ENCODE measurements at regions not wholly inside any gene's neighbourhood (a gene's known extent, or its start where the extent isn't known, plus 50 kb on each side); places are given as distances from the start of the nearest gene placed in this dataset.
"Not testable (repeated sequence)": the region's sequence is repeated elsewhere in the genome, so short reads cannot be mapped to it uniquely, and the experiment has no call there.

DNA sequence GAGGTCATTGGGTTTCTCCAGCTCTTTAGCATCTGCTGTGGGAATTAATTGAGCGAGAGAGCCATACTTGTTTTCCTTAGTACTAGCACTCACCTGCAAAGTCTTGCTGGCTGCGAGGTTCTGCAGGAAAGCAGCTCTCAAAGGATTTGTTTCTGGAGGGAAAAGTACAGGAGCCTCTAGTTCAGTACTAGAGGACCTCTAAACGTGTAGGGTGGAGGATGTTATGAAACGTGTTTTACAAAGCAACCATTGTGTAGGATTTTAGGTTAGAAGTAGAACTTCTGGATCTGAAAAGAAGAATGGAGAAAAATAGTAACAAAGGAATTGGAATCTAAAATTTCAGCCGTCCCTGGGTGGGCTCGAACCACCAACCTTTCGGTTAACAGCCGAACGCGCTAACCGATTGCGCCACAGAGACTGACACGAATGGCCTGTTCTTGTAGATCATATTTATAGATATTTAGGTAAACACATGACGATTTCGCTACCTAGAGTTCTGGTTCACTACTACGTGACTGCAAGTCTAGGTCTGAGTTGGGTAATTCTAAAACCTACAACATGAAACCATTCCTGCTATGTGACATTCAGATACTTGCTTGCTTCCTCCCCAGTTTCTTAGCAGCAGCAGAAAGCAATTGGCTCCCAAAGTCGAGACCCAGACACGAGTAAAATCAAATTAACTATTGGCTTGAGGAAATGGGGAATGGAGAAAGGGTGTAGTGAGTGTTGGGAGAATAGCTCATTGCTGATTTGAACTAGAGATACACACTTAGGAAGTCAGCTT lies 60.2 kb upstream of the CFAP126 start:
- Mint-ChIP-seq H3K9me3 (no peaks in the 10 kb centered on the region), H3K4me3 (peak overlapping the region; percentile 18), H3K36me3 (ENCODE audit: low read depth) (peaks cover 2% of the 10 kb centered on the region), H3K27ac (no peak overlapping the region), H3K27me3 (peaks cover 48% of the 10 kb centered on the region), H3K4me1 (peaks cover 16% of the 10 kb centered on the region)
- CTCF ChIA-PET, result interaction anchor here (1.7 to 6.6 kb wide), 3 partner anchors 11 to 28 kb away, joined by 4 to 45 read pairs (median 5); no protein-coding TSS in a partner anchor
- POLR2A ChIA-PET, result no interaction called here
- peak; percentile 18 for DNase-seq

DNA sequence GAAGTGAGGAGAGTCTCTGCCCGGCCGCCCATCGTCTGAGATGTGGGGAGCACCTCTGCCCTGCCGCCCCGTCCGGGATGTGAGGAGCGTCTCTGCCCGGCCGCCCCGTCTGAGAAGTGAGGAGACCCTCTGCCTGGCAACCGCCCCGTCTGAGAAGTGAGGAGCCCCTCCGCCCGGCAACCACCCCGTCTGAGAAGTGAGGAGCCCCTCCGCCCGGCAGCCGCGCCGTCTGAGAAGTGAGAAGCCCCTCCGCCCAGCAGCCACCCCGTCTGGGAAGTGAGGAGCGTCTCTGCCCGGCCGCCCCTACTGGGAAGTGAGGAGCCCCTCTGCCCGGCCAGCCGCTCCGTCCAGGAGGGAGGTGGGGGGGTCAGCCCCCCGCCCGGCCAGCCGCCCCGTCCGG lies 55.2 kb upstream of the CFAP126 start:
- H3K27ac Mint-ChIP-seq; H3K4me3 Mint-ChIP-seq; H3K9me3 Mint-ChIP-seq; H3K36me3 Mint-ChIP-seq (ENCODE audit: low read depth); POLR2A ChIA-PET; CTCF ChIA-PET; DNase-seq: not testable (repeated sequence)
- peaks cover 14% of the 10 kb centered on the region for H3K27me3 Mint-ChIP-seq
- H3K4me1 Mint-ChIP-seq, result peaks cover 21% of the 10 kb centered on the region

DNA sequence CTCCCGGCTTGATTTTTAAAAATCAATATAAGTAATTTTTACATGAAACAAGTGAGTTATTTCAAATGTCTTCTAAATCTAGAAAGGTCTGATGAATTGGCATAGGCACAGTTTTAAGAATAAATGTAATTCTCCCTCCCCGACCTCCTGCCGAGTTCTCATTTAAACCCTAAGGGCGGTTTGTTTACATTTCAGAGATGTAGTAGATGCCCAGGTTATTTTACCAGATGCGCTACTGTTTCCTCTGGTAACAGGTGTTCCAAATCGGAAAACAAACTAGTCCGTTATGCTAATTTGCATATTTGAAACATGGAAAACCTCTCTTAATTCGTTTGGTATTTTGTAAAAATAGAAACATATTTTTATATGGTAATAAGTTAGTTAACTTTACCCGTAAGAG lies 53.8 kb upstream of the CFAP126 start:
- H3K4me1 Mint-ChIP-seq, result peaks cover 13% of the 10 kb centered on the region
- H3K36me3 Mint-ChIP-seq (ENCODE audit: low read depth), result no peaks in the 10 kb centered on the region
- H3K27me3 Mint-ChIP-seq, result peaks cover 4% of the 10 kb centered on the region
- H3K4me3 Mint-ChIP-seq, result peak overlapping the region; percentile 13
- no peaks in the 10 kb centered on the region for H3K9me3 Mint-ChIP-seq
- ChIA-PET POLR2A (no interaction called here), CTCF (interaction anchor here (1.9 kb wide), 1 partner anchor 18 kb away, joined by 8 read pairs; no protein-coding TSS in a partner anchor)
- DNase-seq, result no peak
- no peak overlapping the region for H3K27ac Mint-ChIP-seq

DNA sequence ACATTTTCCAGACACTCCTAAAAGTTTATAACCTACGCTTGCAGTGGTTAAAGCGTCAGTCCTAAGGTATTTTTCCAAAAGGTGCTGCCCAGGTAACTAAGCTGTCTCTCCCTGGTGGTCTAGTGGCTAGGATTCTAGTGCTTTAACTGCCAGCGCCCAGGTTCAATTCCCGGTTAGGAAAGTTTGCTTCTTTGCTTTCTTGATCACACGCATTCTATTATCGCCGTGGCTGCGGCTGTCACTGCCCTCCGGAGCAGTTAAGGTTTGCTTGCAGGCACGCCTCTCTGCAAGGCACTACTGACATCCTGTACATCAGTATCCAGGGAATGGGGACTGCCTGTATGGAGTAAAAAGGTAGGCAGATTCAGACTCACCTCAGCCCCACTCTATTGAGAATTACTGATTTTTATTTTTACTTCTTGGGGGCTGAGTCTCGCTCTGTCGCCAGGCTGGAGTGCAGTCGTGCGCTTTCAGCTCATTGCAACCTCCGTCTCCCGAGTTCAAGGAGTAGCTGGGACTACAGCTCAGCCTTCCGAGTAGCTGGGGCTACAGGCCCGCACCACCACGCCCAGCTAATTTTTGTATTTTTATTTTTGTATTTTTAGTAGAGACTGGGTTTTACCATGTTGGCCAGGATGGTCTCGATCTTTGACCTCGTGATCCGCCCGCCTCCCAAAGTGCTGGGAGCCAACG lies 53.2 kb upstream of the CFAP126 start:
- Mint-ChIP-seq H3K27ac (no peak overlapping the region), H3K4me3 (peak overlapping the region; percentile 13), H3K36me3 (ENCODE audit: low read depth) (no peaks in the 10 kb centered on the region), H3K27me3 (peaks cover 4% of the 10 kb centered on the region), H3K4me1 (peaks cover 13% of the 10 kb centered on the region), H3K9me3 (no peaks in the 10 kb centered on the region)
- ChIA-PET CTCF (interaction anchor here (1.9 kb wide), 1 partner anchor 19 kb away, joined by 8 read pairs; no protein-coding TSS in a partner anchor), POLR2A (no interaction called here)
- DNase-seq, result no peak

DNA sequence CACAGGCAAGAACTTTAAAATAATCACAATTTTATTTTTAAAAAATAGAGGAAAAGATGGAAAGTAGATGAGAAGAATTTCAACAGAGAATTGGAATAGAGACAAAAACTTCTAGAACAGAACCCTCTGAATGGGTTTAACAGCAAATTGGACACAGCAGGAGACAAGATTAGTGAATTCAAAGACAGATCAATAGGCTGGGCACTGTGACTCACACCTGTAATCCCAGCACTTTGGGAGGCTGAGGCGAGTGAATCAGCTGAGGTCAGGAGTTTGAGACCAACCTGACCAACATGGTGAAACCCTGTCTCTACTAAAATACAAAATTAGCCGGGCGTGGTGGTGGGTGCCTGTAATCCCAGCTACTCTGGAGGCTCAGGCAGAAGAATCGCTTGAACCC lies 49.9 kb upstream of the CFAP126 start:
- H3K9me3 Mint-ChIP-seq; CTCF ChIA-PET; DNase-seq; H3K4me3 Mint-ChIP-seq; H3K27ac Mint-ChIP-seq; H3K4me1 Mint-ChIP-seq; H3K36me3 Mint-ChIP-seq (ENCODE audit: low read depth); POLR2A ChIA-PET; H3K27me3 Mint-ChIP-seq: not testable (repeated sequence)
